Activated CD8-positive, alpha-beta memory T cell treated with anti-CD3 and anti-CD28 coated beads for 24 hours (primary cell): ENCODE measurements at regions not wholly inside any gene's neighbourhood (a gene's known extent, or its start where the extent isn't known, plus 50 kb on each side); places are given as distances from the start of the nearest gene placed in this dataset.

Experiments used
- DNase-seq: peaks from one replicate; pipeline ENCODE4 v3.0.0-alpha.2; 2020

GRCh38 chr1:67561704-67562113 is 123.3 kb upstream of the GADD45A start:
- DNase-seq = peak; percentile 93

GRCh38 chr1:67563684-67564083 is 121.3 kb upstream of the GADD45A start:
- no peak for DNase-seq

GRCh38 chr1:67564193-67564592 is 120.8 kb upstream of the GADD45A start:
- no peak for DNase-seq

- no peak for DNase-seq
Measured at GRCh38 chr1:67566803-67567377, 118.1 kb upstream of the GADD45A start.

- no peak for DNase-seq
Measured at GRCh38 chr1:67570486-67571143, 114.4 kb upstream of the GADD45A start.

- no peak for DNase-seq
Measured at GRCh38 chr1:67571406-67571805, 113.6 kb upstream of the GADD45A start.

GRCh38 chr1:67571901-67572593 is 113.0 kb upstream of the GADD45A start:
- DNase-seq = no peak

GRCh38 chr1:67572594-67573221 is 112.3 kb upstream of the GADD45A start:
- no peak for DNase-seq

- no peak for DNase-seq
Measured at GRCh38 chr1:67573311-67573872, 111.6 kb upstream of the GADD45A start.

- no peak for DNase-seq
Measured at GRCh38 chr1:67574221-67574620, 110.8 kb upstream of the GADD45A start.

- DNase-seq = no peak
Measured at GRCh38 chr1:67575861-67576260, 109.1 kb upstream of the GADD45A start.

GRCh38 chr1:67576474-67576873 is 108.5 kb upstream of the GADD45A start:
- DNase-seq = no peak

GRCh38 chr1:67577646-67578045 is 107.4 kb upstream of the GADD45A start:
- DNase-seq = no peak

GRCh38 chr1:67578397-67579020 is 106.5 kb upstream of the GADD45A start:
- DNase-seq = no peak

GRCh38 chr1:67579623-67580394 is 105.2 kb upstream of the GADD45A start:
- no peak for DNase-seq

GRCh38 chr1:67580691-67581403 is 104.2 kb upstream of the GADD45A start:
- no peak for DNase-seq

- no peak for DNase-seq
Measured at GRCh38 chr1:67582625-67583461, 102.2 kb upstream of the GADD45A start.

GRCh38 chr1:67583462-67583950 is 101.5 kb upstream of the GADD45A start:
- DNase-seq = no peak

- DNase-seq = no peak
Measured at GRCh38 chr1:67584938-67585337, 100.1 kb upstream of the GADD45A start.

- no peak for DNase-seq
Measured at GRCh38 chr1:67586596-67586995, 98.4 kb upstream of the GADD45A start.
